Gastroesophageal sphincter (tissue), 3 donors: ENCODE measurements at regions not wholly inside any gene's neighbourhood (a gene's known extent, or its start where the extent isn't known, plus 50 kb on each side); places are given as distances from the start of the nearest gene placed in this dataset.

Experiments used
- CTCF ChIP-seq, 4 experiments: fragments of 200-600 bp in 2 of 4; fragments of 450-650 bp in 2 of 4; sonication (generic) in 1 of 4; IDR thresholded peaks; one replicate each; pipeline ENCODE4 v1.5.1; 2017 to 2019; ENCODE audit warnings: antibody characterized with exemption in 4 of 4, mild to moderate bottlenecking in 2 of 4, moderate library complexity in 2 of 4
- POLR2A ChIP-seq, 2 donors: fragments of 450-650 bp; IDR thresholded peaks; one replicate each; pipeline ENCODE4 v1.6.1; 2017; ENCODE audit warnings: antibody characterized with exemption in 2 of 2, mild to moderate bottlenecking in 2 of 2, moderate library complexity in 1 of 2

- TF ChIP-seq CTCF (IDR thresholded peaks at IDR 0.05) (no peak), POLR2A (IDR thresholded peaks at IDR 0.05) (no peak)
Measured at GRCh38 chr6:155740781-155741399, 285.3 kb upstream of the NOX3 start.
